Heart left ventricle (tissue), 16 donors: ENCODE measurements at regions not wholly inside any gene's neighbourhood (a gene's known extent, or its start where the extent isn't known, plus 50 kb on each side); places are given as distances from the start of the nearest gene placed in this dataset.
"Not testable (repeated sequence)": the region's sequence is repeated elsewhere in the genome, so short reads cannot be mapped to it uniquely, and the experiment has no call there.

Source experiments
- ATAC-seq, 4 donors: fragments of 200-7000 bp; cut with Tn5 transposase; one replicate each; pipeline ENCODE4 v1.9.1; 2020 to 2022; ENCODE audit warnings: moderate library complexity in 4 of 4, mild to moderate bottlenecking in 3 of 4, moderate number of reproducible peaks in 1 of 4
- DNase-seq, 5 donors: peaks; one replicate each; pipeline ENCODE4 v3.0.0-alpha.2; 2020
- H3K27ac ChIP-seq, 12 donors: fragments of 200-600 bp; sonication (generic) in 4 of 12; one replicate each; pipeline versions ENCODE4 v1.5.0 to v1.8.0; 2016 to 2022; ENCODE audit warnings: mild to moderate bottlenecking in 2 of 12
- H3K27me3 ChIP-seq, 9 donors: fragments of 200-600 bp; sonication (generic) in 2 of 9; one replicate each; pipeline versions ENCODE4 v1.5.1 to v1.8.0; 2016 to 2022; ENCODE audit warnings: mild to moderate bottlenecking in 3 of 9
- H3K36me3 ChIP-seq, 9 donors: fragments of 200-600 bp; sonication (generic) in 2 of 9; one replicate each; pipeline versions ENCODE4 v1.5.0 to v1.8.0; 2018 to 2022; ENCODE audit warnings: mild to moderate bottlenecking in 2 of 9
- H3K4me1 ChIP-seq, 12 donors: fragments of 200-600 bp; sonication (generic) in 4 of 12; one replicate each; pipeline versions ENCODE4 v1.5.0 to v1.8.0; 2016 to 2022; ENCODE audit warnings: mild to moderate bottlenecking in 3 of 12
- H3K4me3 ChIP-seq, 12 donors: fragments of 200-600 bp; sonication (generic) in 4 of 12; one replicate each; pipeline versions ENCODE4 v1.5.0 to v1.8.0; 2017 to 2022; ENCODE audit warnings: mild to moderate bottlenecking in 9 of 12, moderate library complexity in 4 of 12
- H3K9me3 ChIP-seq, 12 donors: fragments of 200-600 bp; sonication (generic) in 4 of 12; one replicate each; pipeline versions ENCODE4 v1.5.0 to v1.8.0; 2016 to 2022; ENCODE audit warnings: mild to moderate bottlenecking in 1 of 12
- CTCF ChIP-seq, 12 donors: fragments of 200-600 bp; sonication (generic) in 4 of 12; IDR thresholded peaks; one replicate each; pipeline versions ENCODE4 v1.5.0 to v1.8.0; 2018 to 2022; ENCODE audit warnings: antibody characterized with exemption in 12 of 12, mild to moderate bottlenecking in 5 of 12
- POLR2A ChIP-seq, 2 donors: fragments of 450-650 bp; IDR thresholded peaks; one replicate each; pipeline ENCODE4 v1.6.1; 2017; ENCODE audit warnings: antibody characterized with exemption in 2 of 2, mild to moderate bottlenecking in 2 of 2, moderate library complexity in 2 of 2
- WGBS, 4 donors: extraction: QIAGEN DNeasy Blood & Tissue Kit in 2 of 4; methylation state at CpG; one replicate each; pipeline versions ENCODE4 v1.1.5 to v1.1.7; 2013 to 2018; 5-methylcytosine and 5-hydroxymethylcytosine counted together
- intact Hi-C, 10 donors: fragments of 100-400 bp; cut with DNase I; formaldehyde crosslinking; loops; one replicate each; pipeline versions ENCODE4 v1.11.1 to v1.14.2; 2022
- donor health status: ischemic (EF 13 %, LVEDD 7.1; RV severe dilation, severe dysfunction).
- donor health status: healthy with polysubstance abuse.
- donor health status: DM: no; HTN: yes; CAD: no.
- donor health status: DM: no; HTN: no; CAD: no.
- donor health status: ischemic (EF 25% LVEDD 6.9; RV normal size, moderate dysfunction).
- donor health status: ischemic (EF 25% LVEDD 5.7; RV mildly dilated, moderate dysfunction).
- donor health status: healthy.
- donor health status: DM: yes; HTN: yes; CAD: no.
- donor health status: ischemic (EF 35%, LVEDD 5.7; RV mildly dilated, moderate dysfunction).
- donor health status: nonischemic (EF 11% LVEDD 7.7; RV severe dilation, severe dysfunction).
- donor health status: DM: yes; HTN: yes; CAD: no.
- donor health status: PGD.
- donor health status: ischemic (EF 29% LVEDD 5.4; RV normal size, mild dysfunction).
- donor health status: nonischemic (EF 23%, LVEDD 6.1; RV moderate dilation, normal function).

DNA sequence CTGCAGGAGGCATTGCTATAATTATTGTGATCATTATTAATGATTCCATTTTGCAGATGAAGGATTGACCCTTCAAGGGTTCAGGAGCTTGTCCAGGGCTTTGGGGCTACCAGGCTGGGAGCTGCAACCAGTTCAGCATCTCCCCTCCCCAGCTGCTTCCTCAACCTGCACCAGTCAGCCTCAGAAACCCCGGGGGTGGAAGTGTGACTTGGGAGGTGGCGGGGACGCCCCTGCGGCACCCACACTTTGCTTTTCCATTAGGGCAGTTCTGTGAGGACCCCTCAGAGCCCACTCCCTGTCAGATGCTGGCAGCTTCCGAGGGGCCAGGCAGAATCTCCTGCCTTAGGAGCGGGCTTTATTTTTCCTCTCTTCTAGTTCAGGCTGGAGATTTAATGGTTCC is 85.6 kb downstream of the OLFM1 start:
- intact Hi-C loops, result loop anchor here in 1 of 10 donors (10.0 kb wide), 1 partner anchor 58 kb away; no protein-coding TSS in a partner anchor
- ATAC-seq (no peak), DNase-seq (no peak)
- no peak for TF ChIP-seq POLR2A (IDR thresholded peaks at IDR 0.05)
- no peak for TF ChIP-seq CTCF (IDR thresholded peaks at IDR 0.05)
- H3K4me1 ChIP-seq, result no peaks in the 10 kb centered on the region
- H3K27ac ChIP-seq, result no peak overlapping the region
- no peaks in the 10 kb centered on the region for H3K9me3 ChIP-seq
- no peak overlapping the region for H3K4me3 ChIP-seq
- H3K36me3 ChIP-seq, result no peaks in the 10 kb centered on the region
- H3K27me3 ChIP-seq, result peaks cover 0 to 49% (median 4%) of the 10 kb centered on the region in 9 donors
- 87 to 93% (median 88%) methylated on average over 6 of the region's 6 CpGs for whole genome bisulfite sequencing, 4 donors

- Histone ChIP-seq H3K36me3 (no peaks in the 10 kb centered on the region), H3K27me3 (peaks cover 0 to 37% (median 4%) of the 10 kb centered on the region in 9 donors), H3K4me3 (no peak overlapping the region), H3K4me1 (no peaks in the 10 kb centered on the region), H3K27ac (no peak overlapping the region), H3K9me3 (no peaks in the 10 kb centered on the region)
- no peak for DNase-seq
- ATAC-seq, result no peak
- TF ChIP-seq CTCF (IDR thresholded peaks at IDR 0.05) (no peak), POLR2A (IDR thresholded peaks at IDR 0.05) (no peak)
- intact Hi-C loops, result loop anchor here in 1 of 10 donors (10.0 kb wide), 1 partner anchor 59 kb away; no protein-coding TSS in a partner anchor
- WGBS, 4 donors, result 53 to 65% (median 58%) methylated on average over 4 to 6 of the region's 6 CpGs
Measured at GRCh38 chr9:135174248-135174647, 86.8 kb downstream of the OLFM1 start.

- no peak for TF ChIP-seq CTCF (IDR thresholded peaks at IDR 0.05)
- TF ChIP-seq POLR2A (IDR thresholded peaks at IDR 0.05), result no peak
- Histone ChIP-seq H3K9me3 (no peaks in the 10 kb centered on the region), H3K27ac (no peak overlapping the region), H3K36me3 (no peaks in the 10 kb centered on the region), H3K4me1 (no peaks in the 10 kb centered on the region), H3K4me3 (no peak overlapping the region), H3K27me3 (peaks cover 0 to 38% (median 4%) of the 10 kb centered on the region in 9 donors)
- no peak for DNase-seq
- 78 to 87% (median 80%) methylated on average over 6 to 11 of the region's 11 CpGs for WGBS, 4 donors
- intact Hi-C loops, result loop anchor here in 1 of 10 donors (10.0 kb wide), 1 partner anchor 60 kb away; no protein-coding TSS in a partner anchor
- ATAC-seq, result no peak
Measured at GRCh38 chr9:135174981-135175380, 87.5 kb downstream of the OLFM1 start.

GRCh38 chr9:135176284-135176683 is 88.8 kb downstream of the OLFM1 start:
- ATAC-seq, result no peak
- H3K9me3 ChIP-seq, result no peaks in the 10 kb centered on the region
- H3K27ac ChIP-seq, result no peak overlapping the region
- H3K36me3 ChIP-seq, result no peaks in the 10 kb centered on the region
- H3K4me1 ChIP-seq, result no peaks in the 10 kb centered on the region
- no peak for TF ChIP-seq CTCF (IDR thresholded peaks at IDR 0.05)
- no peak for TF ChIP-seq POLR2A (IDR thresholded peaks at IDR 0.05)
- WGBS, 4 donors, result 66 to 84% (median 75%) methylated on average over 10 to 20 of the region's 20 CpGs
- no peak overlapping the region for H3K4me3 ChIP-seq
- peaks cover 0 to 44% (median 4%) of the 10 kb centered on the region in 9 donors for H3K27me3 ChIP-seq
- DNase-seq, result no peak
- intact Hi-C loops, result loop anchor here in 1 of 10 donors (10.0 kb wide), 1 partner anchor 61 kb away; no protein-coding TSS in a partner anchor

- H3K4me1 ChIP-seq, H3K4me3 ChIP-seq, H3K27ac ChIP-seq, DNase-seq, H3K36me3 ChIP-seq, H3K9me3 ChIP-seq, ATAC-seq: not testable (repeated sequence)
- peaks cover 0 to 51% (median 4%) of the 10 kb centered on the region in 9 donors for H3K27me3 ChIP-seq
- intact Hi-C loops, result loop anchor here in 1 of 10 donors (10.0 kb wide), 1 partner anchor 63 kb away; no protein-coding TSS in a partner anchor
- WGBS, 4 donors, result 39 to 63% (median 50%) methylated on average over 2 of the region's 2 CpGs
Measured at GRCh38 chr9:135177562-135177961, 90.1 kb downstream of the OLFM1 start.
